NT2/D1 (cell line): ENCODE measurements at regions not wholly inside any gene's neighbourhood (a gene's known extent, or its start where the extent isn't known, plus 50 kb on each side); places are given as distances from the start of the nearest gene placed in this dataset.
A peak's percentile ranks its signal among the peaks of the same experiment; 100 is the strongest.

Source experiments
- DNase-seq: peaks from one replicate; pipeline ENCODE4 v3.0.0-alpha.2; 2011; ENCODE audit warnings: low read depth, low spot score
- H3K27me3 ChIP-seq: 2 replicates; pipeline ENCODE4 v1.6.0; 2011; ENCODE audit warnings: mild to moderate bottlenecking; ENCODE audit not compliant: insufficient read length, insufficient read depth
- H3K36me3 ChIP-seq: 2 replicates; pipeline ENCODE4 v1.6.1; 2011; ENCODE audit warnings: mild to moderate bottlenecking, low read length, mixed read lengths; ENCODE audit not compliant: insufficient read depth, insufficient read length
- H3K4me1 ChIP-seq: 2 replicates; pipeline ENCODE4 v1.5.1; 2011; ENCODE audit not compliant: insufficient read depth, insufficient read length
- H3K4me3 ChIP-seq: 2 replicates; pipeline ENCODE4 v1.5.1; 2011; ENCODE audit warnings: low read depth; ENCODE audit not compliant: insufficient read length
- H3K9ac ChIP-seq: 2 replicates; pipeline ENCODE4 v1.6.0; 2011; ENCODE audit warnings: low read depth; ENCODE audit not compliant: insufficient read length
- H3K9me3 ChIP-seq: 2 replicates; pipeline ENCODE4 v1.5.1; 2011; ENCODE audit warnings: mild to moderate bottlenecking, low read length; ENCODE audit not compliant: insufficient read depth
- SUZ12 ChIP-seq: IDR thresholded peaks from 2 replicates; pipeline ENCODE4 v1.6.1; 2011; ENCODE audit not compliant: insufficient read length, insufficient read depth; ENCODE audit errors: extremely low read depth
- YY1 ChIP-seq: IDR thresholded peaks from 2 replicates; pipeline ENCODE4 v1.6.1; 2011; ENCODE audit not compliant: insufficient read length, insufficient read depth
- ZNF274 ChIP-seq: IDR thresholded peaks from 2 replicates; pipeline ENCODE4 v1.6.1; 2011; ENCODE audit warnings: mild to moderate bottlenecking, low read depth, low read length

- no peaks in the 10 kb centered on the region for H3K27me3 ChIP-seq
- no peaks in the 10 kb centered on the region for H3K9me3 ChIP-seq
- TF ChIP-seq SUZ12: no peak
- TF ChIP-seq ZNF274: no peak
- TF ChIP-seq YY1: no peak
- H3K4me3 ChIP-seq: no peak overlapping the region
- H3K36me3 ChIP-seq: no peaks in the 10 kb centered on the region
- DNase-seq: no peak
- peaks cover 8% of the 10 kb centered on the region for H3K4me1 ChIP-seq
- peak overlapping the region; percentile 4 for H3K9ac ChIP-seq
These were observed 248.6 kb upstream of the SIX2 start for GRCh38 chr2:45257820-45258219.

DNA sequence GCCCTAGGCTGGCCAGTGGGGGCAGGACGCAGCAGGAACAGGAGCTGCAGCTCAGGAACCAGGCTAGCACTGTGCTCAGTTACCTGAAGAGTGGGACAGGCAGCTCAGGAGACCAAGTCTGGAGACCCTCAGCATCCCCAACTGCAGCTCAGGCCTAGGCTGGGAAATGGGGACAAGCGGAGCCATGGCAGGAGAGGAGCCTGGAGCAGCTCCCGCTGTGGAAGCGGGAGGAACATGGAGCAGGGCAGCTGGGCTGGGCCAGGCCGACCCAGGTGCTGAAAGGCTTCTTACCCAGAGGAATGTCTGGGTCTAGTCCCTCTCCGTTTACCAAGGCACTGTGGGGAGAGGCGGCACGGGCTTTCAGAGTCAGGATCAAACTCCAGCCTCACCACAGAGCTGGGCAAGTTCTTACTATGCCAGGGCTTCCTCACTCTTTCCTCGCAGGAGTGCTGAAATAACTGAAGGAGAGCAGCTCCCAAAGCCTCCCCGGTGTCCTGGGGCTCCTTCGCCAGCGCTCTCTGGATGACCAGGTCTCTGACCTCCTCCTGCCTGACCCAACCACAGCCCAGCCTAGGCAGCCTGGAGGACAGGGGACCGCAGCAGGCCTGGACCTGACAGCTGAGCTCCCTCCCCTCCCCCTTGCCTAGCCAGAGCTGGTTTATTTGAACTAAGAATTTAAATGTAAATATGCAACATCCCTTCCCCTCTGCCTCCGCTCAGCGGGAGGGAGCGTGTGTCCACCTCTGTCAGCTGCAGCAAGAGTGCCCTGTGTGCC, 247.8 kb upstream of the SIX2 start:
- TF ChIP-seq ZNF274: no peak
- TF ChIP-seq SUZ12: no peak
- TF ChIP-seq YY1: no peak
- Histone ChIP-seq H3K4me3 (no peak overlapping the region), H3K9ac (peak overlapping the region; percentile 61), H3K4me1 (peaks cover 8% of the 10 kb centered on the region), H3K36me3 (no peaks in the 10 kb centered on the region), H3K27me3 (no peaks in the 10 kb centered on the region), H3K9me3 (no peaks in the 10 kb centered on the region)
- peak; percentile 49 for DNase-seq

DNA sequence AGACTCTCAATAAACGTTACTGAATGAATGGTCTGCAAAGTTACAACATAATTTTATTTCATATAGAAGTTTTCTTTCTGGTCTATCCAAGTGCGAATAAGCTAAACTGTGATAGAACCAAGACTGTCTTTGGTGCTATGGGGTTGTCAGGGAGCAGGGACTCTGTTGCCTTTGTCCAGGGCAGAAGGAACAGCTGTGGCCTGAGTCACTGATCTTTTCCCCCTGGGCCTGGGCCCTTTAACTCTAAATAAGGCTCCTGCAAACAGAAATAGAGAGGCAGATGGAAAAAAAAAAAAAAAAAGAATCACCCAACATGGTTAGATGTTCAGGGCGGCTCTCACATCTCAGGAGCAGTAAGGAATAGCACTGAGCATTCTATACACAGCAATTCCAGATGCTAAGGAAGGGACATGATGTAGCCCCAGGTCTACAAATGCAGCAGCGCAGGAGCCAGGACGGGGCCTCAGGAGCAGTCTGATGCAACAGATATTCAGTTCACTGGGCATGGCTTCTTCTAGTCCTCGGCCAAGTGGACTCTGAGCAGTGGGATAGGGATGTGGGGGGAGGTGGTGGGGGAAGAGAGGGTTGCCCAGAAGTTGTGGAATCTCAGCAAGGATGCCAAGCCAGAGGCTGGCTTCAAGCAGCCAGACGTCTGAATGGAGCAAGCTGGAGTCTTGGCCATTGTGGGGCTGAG, 247.1 kb upstream of the SIX2 start:
- TF ChIP-seq YY1: no peak
- no peak for TF ChIP-seq SUZ12
- no peak for TF ChIP-seq ZNF274
- no peak for DNase-seq
- Histone ChIP-seq H3K4me3 (no peak overlapping the region), H3K36me3 (no peaks in the 10 kb centered on the region), H3K9me3 (no peaks in the 10 kb centered on the region), H3K4me1 (peaks cover 8% of the 10 kb centered on the region), H3K27me3 (no peaks in the 10 kb centered on the region), H3K9ac (no peak overlapping the region)

GRCh38 chr2:45255563-45255962, 246.3 kb upstream of the SIX2 start:
- no peaks in the 10 kb centered on the region for H3K9me3 ChIP-seq
- peaks cover 8% of the 10 kb centered on the region for H3K4me1 ChIP-seq
- H3K27me3 ChIP-seq: no peaks in the 10 kb centered on the region
- TF ChIP-seq SUZ12 (no peak), YY1 (no peak), ZNF274 (no peak)
- no peak overlapping the region for H3K4me3 ChIP-seq
- no peak for DNase-seq
- H3K36me3 ChIP-seq: no peaks in the 10 kb centered on the region
- no peak overlapping the region for H3K9ac ChIP-seq

DNA sequence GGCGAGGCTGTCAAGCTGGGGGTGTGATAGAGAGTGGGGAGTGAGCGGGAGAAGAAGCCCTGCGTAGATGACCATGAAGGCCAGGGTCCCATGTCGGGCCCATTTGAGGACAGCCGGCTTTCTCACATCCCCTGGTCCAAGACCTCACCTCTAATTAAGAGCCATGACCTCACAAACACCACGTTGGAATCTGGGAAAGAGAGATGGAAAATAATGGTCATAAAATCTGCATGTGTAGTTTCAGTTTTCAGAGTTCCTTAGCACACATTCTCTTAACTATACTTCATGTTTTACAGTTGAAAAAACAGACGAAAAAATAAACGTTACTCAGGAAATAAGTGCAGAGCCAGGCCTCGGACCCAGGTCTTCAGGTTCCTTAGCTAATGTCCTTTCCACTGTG, 244.8 kb upstream of the SIX2 start:
- Histone ChIP-seq H3K27me3 (no peaks in the 10 kb centered on the region), H3K36me3 (no peaks in the 10 kb centered on the region), H3K9me3 (no peaks in the 10 kb centered on the region), H3K4me1 (peaks cover 7% of the 10 kb centered on the region), H3K9ac (no peak overlapping the region), H3K4me3 (no peak overlapping the region)
- TF ChIP-seq SUZ12: no peak
- TF ChIP-seq ZNF274: no peak
- no peak for TF ChIP-seq YY1
- DNase-seq: no peak

DNA sequence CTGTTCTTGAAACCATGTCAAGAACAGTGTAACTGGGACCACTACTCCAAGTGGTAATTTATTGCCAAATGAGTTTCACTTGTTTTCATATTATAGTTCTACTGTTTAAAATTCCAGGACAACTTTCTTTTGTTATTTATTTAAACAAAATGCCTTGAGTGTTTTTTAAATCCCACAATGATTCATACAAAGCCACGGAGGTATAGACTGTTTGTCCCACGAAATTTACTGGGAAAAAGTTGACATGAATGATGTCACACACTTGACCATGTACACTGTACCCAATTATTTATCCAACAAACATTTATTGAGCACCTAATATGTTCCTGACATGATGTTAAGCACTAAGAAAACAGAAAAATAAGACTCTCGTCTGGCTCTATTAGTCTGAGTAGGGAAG, 243.9 kb upstream of the SIX2 start:
- Histone ChIP-seq H3K9ac (no peak overlapping the region), H3K9me3 (no peaks in the 10 kb centered on the region), H3K36me3 (no peaks in the 10 kb centered on the region), H3K4me3 (no peak overlapping the region), H3K27me3 (no peaks in the 10 kb centered on the region), H3K4me1 (peaks cover 4% of the 10 kb centered on the region)
- no peak for TF ChIP-seq SUZ12
- no peak for TF ChIP-seq ZNF274
- no peak for TF ChIP-seq YY1
- no peak for DNase-seq

- DNase-seq: no peak
- Histone ChIP-seq H3K4me1 (no peaks in the 10 kb centered on the region), H3K27me3 (no peaks in the 10 kb centered on the region), H3K9ac (no peak overlapping the region), H3K36me3 (no peaks in the 10 kb centered on the region), H3K9me3 (no peaks in the 10 kb centered on the region), H3K4me3 (no peak overlapping the region)
- TF ChIP-seq SUZ12 (no peak), ZNF274 (no peak), YY1 (no peak)
These were observed 240.9 kb upstream of the SIX2 start for GRCh38 chr2:45250176-45250575.
